ENCODE measurements at regions not wholly inside any gene's neighbourhood (a gene's known extent, or its start where the extent isn't known, plus 50 kb on each side); places are given as distances from the start of the nearest gene placed in this dataset.

DNA sequence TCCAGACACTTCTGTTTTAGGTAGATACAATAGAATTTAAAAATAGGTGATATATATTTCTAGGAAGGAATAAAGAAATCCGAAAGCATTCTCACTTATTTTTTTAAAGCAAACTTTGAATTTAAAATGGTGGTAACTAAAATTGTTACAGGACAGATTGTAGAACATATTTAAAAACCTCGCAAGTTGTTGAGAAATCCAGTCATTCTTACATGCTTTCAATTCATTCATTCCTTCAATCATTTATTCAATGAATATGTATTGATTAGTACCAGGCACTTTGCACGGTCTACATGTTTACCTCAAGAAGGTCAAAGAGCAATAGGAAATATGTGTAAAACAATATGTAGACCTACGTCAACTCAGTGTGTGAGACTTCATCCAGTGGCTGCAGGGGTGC, 189.9 kb upstream of the SNX7 start:
- CTCF ChIA-PET: no interaction called here
- no peak for DNase-seq
- no peaks in the 10 kb centered on the region for H3K9me3 Mint-ChIP-seq
- intact Hi-C loops (cut with micrococcal nuclease): no loop called here
- H3K27me3 Mint-ChIP-seq (ENCODE audit: low read depth): no peaks in the 10 kb centered on the region
- no peaks in the 10 kb centered on the region for H3K4me1 Mint-ChIP-seq (ENCODE audit: low read depth)
- no peaks in the 10 kb centered on the region for H3K36me3 Mint-ChIP-seq (ENCODE audit: low read depth)
- H3K4me3 Mint-ChIP-seq: no peak overlapping the region
- no peak overlapping the region for H3K27ac Mint-ChIP-seq

GRCh38 chr1:98468111-98468717, 193.3 kb upstream of the SNX7 start:
- Mint-ChIP-seq H3K9me3 (no peaks in the 10 kb centered on the region), H3K27me3 (ENCODE audit: low read depth) (no peaks in the 10 kb centered on the region), H3K4me1 (ENCODE audit: low read depth) (no peaks in the 10 kb centered on the region), H3K27ac (no peak overlapping the region), H3K4me3 (no peak overlapping the region), H3K36me3 (ENCODE audit: low read depth) (no peaks in the 10 kb centered on the region)
- no peak for DNase-seq
- CTCF ChIA-PET: interaction anchor here (0.5 kb wide), 1 partner anchor 1396 kb away, joined by 7 read pairs; no protein-coding TSS in a partner anchor
- intact Hi-C loops (cut with micrococcal nuclease): loop anchor here (2.0 to 5.0 kb wide), 2 partner anchors 413 to 1501 kb away; no protein-coding TSS in a partner anchor

- intact Hi-C loops (cut with micrococcal nuclease): loop anchor here (5.0 kb wide), 1 partner anchor 1500 kb away; no protein-coding TSS in a partner anchor
- H3K4me1 Mint-ChIP-seq (ENCODE audit: low read depth): no peaks in the 10 kb centered on the region
- H3K4me3 Mint-ChIP-seq: no peak overlapping the region
- no peak overlapping the region for H3K27ac Mint-ChIP-seq
- H3K9me3 Mint-ChIP-seq: no peaks in the 10 kb centered on the region
- H3K27me3 Mint-ChIP-seq (ENCODE audit: low read depth): no peaks in the 10 kb centered on the region
- CTCF ChIA-PET: interaction anchor here (0.5 kb wide), 1 partner anchor 1396 kb away, joined by 7 read pairs; no protein-coding TSS in a partner anchor
- no peak for DNase-seq
- H3K36me3 Mint-ChIP-seq (ENCODE audit: low read depth): no peaks in the 10 kb centered on the region
Observed at GRCh38 chr1:98467586-98467985, 193.9 kb upstream of the SNX7 start.

GRCh38 chr1:98467122-98467521, 194.4 kb upstream of the SNX7 start:
- H3K36me3 Mint-ChIP-seq (ENCODE audit: low read depth): no peaks in the 10 kb centered on the region
- no peak overlapping the region for H3K27ac Mint-ChIP-seq
- intact Hi-C loops (cut with micrococcal nuclease): loop anchor here (5.0 kb wide), 1 partner anchor 1500 kb away; no protein-coding TSS in a partner anchor
- no peak overlapping the region for H3K4me3 Mint-ChIP-seq
- no peaks in the 10 kb centered on the region for H3K9me3 Mint-ChIP-seq
- CTCF ChIA-PET: no interaction called here
- DNase-seq: no peak
- H3K4me1 Mint-ChIP-seq (ENCODE audit: low read depth): no peaks in the 10 kb centered on the region
- H3K27me3 Mint-ChIP-seq (ENCODE audit: low read depth): no peaks in the 10 kb centered on the region

DNA sequence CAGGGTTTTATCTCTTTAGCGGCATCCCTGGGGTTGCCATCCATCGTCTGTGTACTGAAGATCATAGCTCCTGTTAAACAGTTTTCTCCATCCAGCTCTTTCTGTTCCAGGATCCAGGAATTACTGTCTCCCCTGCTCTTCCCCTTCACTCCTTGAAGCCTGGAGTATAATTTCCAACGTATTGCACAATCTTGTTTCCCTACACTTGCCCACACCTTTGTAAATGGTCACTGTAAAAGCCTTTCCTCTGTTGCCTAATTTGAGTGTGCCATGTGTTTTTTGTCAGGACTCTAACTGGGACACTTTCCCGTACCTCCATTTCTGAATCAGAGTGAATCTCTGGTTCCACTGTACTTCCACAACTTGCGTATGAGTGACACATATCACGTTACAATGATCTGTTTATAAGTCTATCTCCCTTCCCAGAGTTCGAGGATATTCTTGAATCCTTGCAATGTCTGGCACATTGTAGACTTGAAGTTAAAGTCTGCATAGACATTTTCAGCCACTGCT, 199.6 kb upstream of the SNX7 start:
- Mint-ChIP-seq H3K4me1 (ENCODE audit: low read depth) (no peaks in the 10 kb centered on the region), H3K36me3 (ENCODE audit: low read depth) (no peaks in the 10 kb centered on the region), H3K27me3 (ENCODE audit: low read depth) (no peaks in the 10 kb centered on the region), H3K4me3 (no peak overlapping the region), H3K9me3 (no peaks in the 10 kb centered on the region), H3K27ac (no peak overlapping the region)
- intact Hi-C loops (cut with micrococcal nuclease): no loop called here
- no peak for DNase-seq
- CTCF ChIA-PET: no interaction called here

- intact Hi-C loops (cut with micrococcal nuclease): no loop called here
- H3K4me3 Mint-ChIP-seq: no peak overlapping the region
- H3K27me3 Mint-ChIP-seq (ENCODE audit: low read depth): no peaks in the 10 kb centered on the region
- H3K9me3 Mint-ChIP-seq: no peaks in the 10 kb centered on the region
- no peaks in the 10 kb centered on the region for H3K4me1 Mint-ChIP-seq (ENCODE audit: low read depth)
- H3K36me3 Mint-ChIP-seq (ENCODE audit: low read depth): no peaks in the 10 kb centered on the region
- no peak overlapping the region for H3K27ac Mint-ChIP-seq
- CTCF ChIA-PET: no interaction called here
- no peak for DNase-seq
Observed at GRCh38 chr1:98460136-98460535, 201.4 kb upstream of the SNX7 start.

DNA sequence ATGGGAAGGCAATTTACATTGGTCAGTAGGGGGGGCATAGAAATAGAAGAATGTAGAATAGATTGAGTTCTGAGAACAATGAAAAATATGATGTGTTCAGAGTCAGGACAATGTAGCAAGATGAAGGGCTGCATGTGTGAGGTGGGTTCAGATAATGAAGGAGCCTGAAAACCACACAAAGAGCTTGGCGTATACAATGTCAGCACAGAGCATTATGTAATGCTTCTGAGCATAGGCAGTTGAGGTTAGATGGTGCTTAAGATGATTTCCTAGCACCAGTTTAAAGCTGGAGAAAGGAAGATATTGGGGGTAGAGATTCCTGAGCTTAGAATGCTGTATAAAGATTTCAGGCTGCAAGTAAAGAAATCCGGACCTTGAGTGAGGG, 202.0 kb upstream of the SNX7 start:
- CTCF ChIA-PET: no interaction called here
- Mint-ChIP-seq H3K4me3 (no peak overlapping the region), H3K4me1 (ENCODE audit: low read depth) (no peaks in the 10 kb centered on the region), H3K36me3 (ENCODE audit: low read depth) (no peaks in the 10 kb centered on the region), H3K27ac (no peak overlapping the region), H3K9me3 (no peaks in the 10 kb centered on the region), H3K27me3 (ENCODE audit: low read depth) (no peaks in the 10 kb centered on the region)
- intact Hi-C loops (cut with micrococcal nuclease): no loop called here
- DNase-seq: no peak

DNA sequence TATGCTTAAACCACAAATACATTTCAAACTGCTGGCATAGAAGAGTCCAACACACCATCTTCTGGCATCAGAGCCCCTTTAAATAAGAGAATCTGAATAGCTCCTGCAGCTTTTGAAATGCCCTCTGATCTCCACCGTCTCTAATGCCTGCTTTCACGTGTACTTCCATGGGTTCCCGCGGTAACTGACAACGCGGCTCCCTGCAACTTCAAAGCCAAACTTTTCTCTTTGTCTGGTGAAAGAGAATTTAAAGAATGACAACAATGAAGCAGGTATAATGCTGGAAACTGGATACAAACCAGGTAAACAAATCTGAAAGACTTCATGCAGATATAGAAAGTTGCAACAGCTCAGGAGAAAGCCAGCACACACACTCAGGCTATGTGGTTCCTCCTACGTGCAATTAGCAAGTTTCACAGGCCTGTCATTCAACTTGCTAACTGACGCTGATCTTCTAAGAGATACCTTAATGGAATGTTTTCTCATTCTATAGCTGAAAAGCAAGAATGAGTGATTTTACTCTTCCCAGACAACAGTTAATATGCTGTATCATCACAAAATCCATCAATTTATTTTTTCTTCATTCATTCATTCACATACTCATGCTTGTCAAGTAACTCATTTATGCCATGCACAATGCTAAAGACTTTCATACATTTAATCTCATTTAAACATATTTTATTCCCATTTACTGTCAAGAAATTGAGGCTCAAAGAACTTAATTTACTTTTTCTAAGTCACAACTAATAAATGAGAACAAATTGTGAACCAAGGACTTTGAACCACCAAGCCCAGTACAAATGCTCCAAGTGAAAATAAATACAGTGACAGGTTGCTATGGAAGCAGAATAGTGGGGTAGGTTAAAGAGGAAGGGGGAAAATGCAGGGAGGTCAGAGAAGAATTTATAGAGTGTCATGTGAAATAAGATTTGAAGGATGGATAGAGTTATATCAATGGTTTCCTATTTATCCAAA, 202.7 kb upstream of the SNX7 start:
- no peak for DNase-seq
- H3K36me3 Mint-ChIP-seq (ENCODE audit: low read depth): no peaks in the 10 kb centered on the region
- intact Hi-C loops (cut with micrococcal nuclease): no loop called here
- H3K27me3 Mint-ChIP-seq (ENCODE audit: low read depth): no peaks in the 10 kb centered on the region
- CTCF ChIA-PET: no interaction called here
- no peaks in the 10 kb centered on the region for H3K4me1 Mint-ChIP-seq (ENCODE audit: low read depth)
- H3K4me3 Mint-ChIP-seq: no peak overlapping the region
- no peak overlapping the region for H3K27ac Mint-ChIP-seq
- H3K9me3 Mint-ChIP-seq: no peaks in the 10 kb centered on the region

- CTCF ChIA-PET: no interaction called here
- H3K27me3 Mint-ChIP-seq (ENCODE audit: low read depth): no peaks in the 10 kb centered on the region
Observed at GRCh38 chr1:98457248-98457647, 204.3 kb upstream of the SNX7 start.

GRCh38 chr1:98454666-98455065, 206.9 kb upstream of the SNX7 start:
- no peak for DNase-seq
- Mint-ChIP-seq H3K4me3 (no peak overlapping the region), H3K27me3 (ENCODE audit: low read depth) (no peaks in the 10 kb centered on the region), H3K9me3 (no peaks in the 10 kb centered on the region), H3K27ac (no peak overlapping the region), H3K36me3 (ENCODE audit: low read depth) (no peaks in the 10 kb centered on the region), H3K4me1 (ENCODE audit: low read depth) (no peaks in the 10 kb centered on the region)
- intact Hi-C loops (cut with micrococcal nuclease): no loop called here
- CTCF ChIA-PET: no interaction called here

More at GRCh38 chr1:98457248-98457647, 204.3 kb upstream of the SNX7 start:
- Mint-ChIP-seq H3K36me3 (ENCODE audit: low read depth) (no peaks in the 10 kb centered on the region), H3K27ac (no peak overlapping the region), H3K4me1 (ENCODE audit: low read depth) (no peaks in the 10 kb centered on the region), H3K4me3 (no peak overlapping the region), H3K9me3 (no peaks in the 10 kb centered on the region)
- intact Hi-C loops (cut with micrococcal nuclease): no loop called here
- no peak for DNase-seq

DNA sequence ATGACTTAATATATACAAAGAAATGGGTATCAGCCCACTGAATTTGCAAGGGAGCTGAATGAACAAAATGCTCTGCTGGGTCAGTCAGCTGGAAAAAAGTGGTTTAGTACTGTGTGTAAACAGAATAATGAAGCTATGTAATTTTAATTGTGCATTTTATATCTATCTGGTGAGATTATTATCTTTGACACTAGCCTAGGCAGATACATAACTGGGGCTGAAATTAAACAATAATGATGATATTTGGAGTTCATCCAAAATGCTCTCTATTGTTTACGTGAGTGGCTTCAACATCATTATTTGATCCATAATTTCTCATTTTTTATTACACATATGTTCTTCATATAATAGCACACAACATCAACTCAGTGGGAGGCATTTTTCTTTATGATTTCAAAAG, 208.5 kb upstream of the SNX7 start:
- Mint-ChIP-seq H3K9me3 (no peaks in the 10 kb centered on the region), H3K27me3 (ENCODE audit: low read depth) (no peaks in the 10 kb centered on the region), H3K27ac (no peak overlapping the region), H3K4me3 (no peak overlapping the region), H3K36me3 (ENCODE audit: low read depth) (no peaks in the 10 kb centered on the region), H3K4me1 (ENCODE audit: low read depth) (no peaks in the 10 kb centered on the region)
- intact Hi-C loops (cut with micrococcal nuclease): no loop called here
- CTCF ChIA-PET: no interaction called here
- DNase-seq: no peak

- intact Hi-C loops (cut with micrococcal nuclease): no loop called here
- H3K36me3 Mint-ChIP-seq (ENCODE audit: low read depth): no peaks in the 10 kb centered on the region
- H3K4me1 Mint-ChIP-seq (ENCODE audit: low read depth): no peaks in the 10 kb centered on the region
- no peaks in the 10 kb centered on the region for H3K9me3 Mint-ChIP-seq
- H3K4me3 Mint-ChIP-seq: no peak overlapping the region
- CTCF ChIA-PET: no interaction called here
- no peak for DNase-seq
- H3K27me3 Mint-ChIP-seq (ENCODE audit: low read depth): no peaks in the 10 kb centered on the region
- H3K27ac Mint-ChIP-seq: no peak overlapping the region
Observed at GRCh38 chr1:98452162-98452561, 209.4 kb upstream of the SNX7 start.

DNA sequence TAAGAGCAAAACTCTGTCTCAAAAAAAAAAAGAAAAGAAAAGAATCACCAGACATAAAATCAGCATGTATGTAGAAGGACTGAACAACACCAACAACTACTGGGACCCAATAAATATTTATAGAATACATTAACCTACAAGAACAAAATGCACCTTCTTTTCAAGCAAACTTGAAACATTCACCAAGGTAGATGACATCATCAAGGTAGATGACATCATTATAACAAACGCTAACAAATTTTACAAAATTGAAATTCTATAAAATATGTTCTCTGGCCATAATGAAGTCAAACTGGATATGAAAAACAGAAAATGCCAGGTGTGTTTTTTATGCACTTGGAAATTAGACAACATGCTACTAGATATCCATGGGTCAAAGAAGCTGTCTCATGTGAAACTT, 220.2 kb upstream of the SNX7 start:
- CTCF ChIA-PET: no interaction called here

More for the DNA sequence above, 220.2 kb upstream of the SNX7 start:
- no peak overlapping the region for H3K27ac Mint-ChIP-seq
- H3K4me3 Mint-ChIP-seq: no peak overlapping the region
- intact Hi-C loops (cut with micrococcal nuclease): no loop called here
- no peaks in the 10 kb centered on the region for H3K36me3 Mint-ChIP-seq (ENCODE audit: low read depth)
- no peaks in the 10 kb centered on the region for H3K27me3 Mint-ChIP-seq (ENCODE audit: low read depth)
- DNase-seq: no peak
- no peaks in the 10 kb centered on the region for H3K9me3 Mint-ChIP-seq
- no peaks in the 10 kb centered on the region for H3K4me1 Mint-ChIP-seq (ENCODE audit: low read depth)

Data from activated naive CD4-positive, alpha-beta T cell treated with anti-CD3 and anti-CD28 coated beads for 36 hours (primary cell).